22Rv1 (cell line): ENCODE measurements at regions not wholly inside any gene's neighbourhood (a gene's known extent, or its start where the extent isn't known, plus 50 kb on each side); places are given as distances from the start of the nearest gene placed in this dataset.

Experiments
- H3K27ac ChIP-seq: fragments of 450-650 bp; 2 replicates; pipeline ENCODE4 v1.5.1; 2017
- ZFX ChIP-seq: fragments of 450-650 bp; IDR thresholded peaks from 2 replicates; pipeline ENCODE4 v1.6.1; 2017; ENCODE audit warnings: antibody characterized with exemption, borderline replicate concordance
- TF ChIP-seq, protein P1 (sequence below): fragments of 450-650 bp; IDR thresholded peaks from 2 replicates; pipeline ENCODE4 v1.5.1; 2017; ENCODE audit warnings: mild to moderate bottlenecking

DNA sequence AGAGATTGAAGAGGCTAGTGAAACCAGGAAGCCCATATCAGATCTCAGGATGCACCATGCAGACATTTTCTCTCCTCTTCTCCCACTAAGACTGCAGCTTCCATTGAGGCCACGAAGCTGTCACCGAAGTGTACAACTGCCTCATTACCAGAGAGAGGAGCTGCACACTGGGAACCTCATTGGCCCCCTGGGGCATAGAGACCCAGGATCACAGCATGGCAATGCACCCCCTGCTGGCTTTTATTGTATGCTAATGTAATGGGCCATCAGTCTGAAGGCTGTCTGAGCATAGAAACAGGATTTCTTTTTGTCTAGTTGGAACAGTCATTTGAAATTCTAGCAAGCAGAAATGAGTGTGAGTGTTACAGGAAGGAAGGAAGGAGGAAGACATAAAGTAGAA is 861.6 kb upstream of the CELF4 start:
- H3K27ac ChIP-seq: no peak overlapping the region
- TF ChIP-seq ZFX: no peak
- TF ChIP-seq, protein P1, sequence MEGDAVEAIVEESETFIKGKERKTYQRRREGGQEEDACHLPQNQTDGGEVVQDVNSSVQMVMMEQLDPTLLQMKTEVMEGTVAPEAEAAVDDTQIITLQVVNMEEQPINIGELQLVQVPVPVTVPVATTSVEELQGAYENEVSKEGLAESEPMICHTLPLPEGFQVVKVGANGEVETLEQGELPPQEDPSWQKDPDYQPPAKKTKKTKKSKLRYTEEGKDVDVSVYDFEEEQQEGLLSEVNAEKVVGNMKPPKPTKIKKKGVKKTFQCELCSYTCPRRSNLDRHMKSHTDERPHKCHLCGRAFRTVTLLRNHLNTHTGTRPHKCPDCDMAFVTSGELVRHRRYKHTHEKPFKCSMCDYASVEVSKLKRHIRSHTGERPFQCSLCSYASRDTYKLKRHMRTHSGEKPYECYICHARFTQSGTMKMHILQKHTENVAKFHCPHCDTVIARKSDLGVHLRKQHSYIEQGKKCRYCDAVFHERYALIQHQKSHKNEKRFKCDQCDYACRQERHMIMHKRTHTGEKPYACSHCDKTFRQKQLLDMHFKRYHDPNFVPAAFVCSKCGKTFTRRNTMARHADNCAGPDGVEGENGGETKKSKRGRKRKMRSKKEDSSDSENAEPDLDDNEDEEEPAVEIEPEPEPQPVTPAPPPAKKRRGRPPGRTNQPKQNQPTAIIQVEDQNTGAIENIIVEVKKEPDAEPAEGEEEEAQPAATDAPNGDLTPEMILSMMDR: peak; percentile 11; the same call in 1 of the 2 replicates

DNA sequence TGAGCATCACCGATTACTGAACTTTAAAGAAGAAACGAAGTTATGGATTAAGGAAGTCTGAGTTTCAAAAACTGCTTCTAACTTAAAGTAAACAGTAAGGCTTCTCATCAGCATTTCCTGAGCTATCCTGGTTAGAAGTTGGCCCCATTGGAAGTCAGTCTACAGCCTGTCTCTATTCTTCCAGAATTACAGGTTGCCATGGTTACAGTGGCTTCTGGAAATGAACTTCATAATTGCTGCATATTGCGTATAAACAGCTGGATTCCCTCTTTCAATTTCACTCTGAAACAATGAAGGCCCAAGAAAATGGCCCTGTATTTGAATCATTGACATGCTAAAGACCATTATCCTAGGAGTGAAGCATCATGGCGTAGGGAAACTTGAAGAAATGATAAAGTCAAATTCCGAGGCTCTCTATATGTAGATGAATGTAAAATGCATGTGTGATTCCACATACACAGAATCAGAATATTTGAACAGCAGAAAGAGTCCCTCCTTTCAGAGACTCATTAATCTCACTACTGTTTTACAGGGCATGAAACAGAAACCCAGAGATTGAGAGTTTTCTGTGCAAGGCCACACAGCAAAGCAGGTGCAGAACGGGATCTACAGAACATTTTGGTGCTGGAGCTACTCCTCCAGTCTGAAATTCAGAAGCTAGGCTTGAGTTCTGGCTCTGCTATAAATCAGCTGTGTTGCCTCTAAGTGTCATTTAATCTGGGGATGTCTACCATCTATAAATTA is 856.4 kb upstream of the CELF4 start:
- TF ChIP-seq, protein P1: no peak
- TF ChIP-seq ZFX: no peak
- H3K27ac ChIP-seq: no peak overlapping the region

DNA sequence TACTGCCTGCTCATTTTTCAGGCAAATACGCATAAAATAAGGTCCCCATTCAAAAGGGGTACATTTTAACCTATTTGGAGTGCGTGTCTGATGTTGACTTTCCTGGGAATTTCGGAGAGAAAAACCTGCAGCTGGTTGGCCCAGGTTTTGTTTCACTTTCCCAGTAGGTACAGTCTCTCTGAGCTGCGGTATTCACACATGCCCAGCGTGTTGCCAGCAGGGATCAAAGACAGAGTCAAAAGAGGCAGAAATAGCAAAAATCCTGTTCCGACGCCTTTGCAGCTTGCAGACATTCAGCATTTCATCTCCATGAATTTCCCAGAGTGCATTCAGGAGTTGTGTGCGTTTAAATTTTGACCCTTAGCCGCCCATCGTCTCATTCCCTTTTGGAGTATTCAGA is 855.4 kb upstream of the CELF4 start:
- TF ChIP-seq ZFX: no peak
- TF ChIP-seq, protein P1: no peak
- H3K27ac ChIP-seq: no peak overlapping the region

DNA sequence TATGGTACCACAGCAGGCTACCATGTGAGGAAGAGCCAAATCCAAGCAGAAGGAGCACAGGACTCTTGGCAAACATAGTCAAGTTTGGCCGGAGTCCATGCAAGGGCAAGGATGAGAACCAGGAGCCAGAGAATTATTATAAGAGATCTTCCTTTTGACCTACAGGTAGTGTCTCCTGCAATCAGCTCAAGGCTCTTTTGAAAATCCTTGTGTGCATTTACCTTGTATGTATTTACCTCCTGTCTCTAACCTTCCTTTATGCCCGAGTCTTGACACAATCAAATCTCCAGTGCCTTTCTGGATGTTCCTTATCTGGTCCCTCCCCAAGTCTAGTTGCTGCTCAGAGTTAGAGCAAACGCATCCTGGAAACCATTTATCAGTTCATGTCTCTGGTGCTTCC is 855.0 kb upstream of the CELF4 start:
- no peak overlapping the region for H3K27ac ChIP-seq
- TF ChIP-seq ZFX: no peak
- TF ChIP-seq, protein P1: no peak

DNA sequence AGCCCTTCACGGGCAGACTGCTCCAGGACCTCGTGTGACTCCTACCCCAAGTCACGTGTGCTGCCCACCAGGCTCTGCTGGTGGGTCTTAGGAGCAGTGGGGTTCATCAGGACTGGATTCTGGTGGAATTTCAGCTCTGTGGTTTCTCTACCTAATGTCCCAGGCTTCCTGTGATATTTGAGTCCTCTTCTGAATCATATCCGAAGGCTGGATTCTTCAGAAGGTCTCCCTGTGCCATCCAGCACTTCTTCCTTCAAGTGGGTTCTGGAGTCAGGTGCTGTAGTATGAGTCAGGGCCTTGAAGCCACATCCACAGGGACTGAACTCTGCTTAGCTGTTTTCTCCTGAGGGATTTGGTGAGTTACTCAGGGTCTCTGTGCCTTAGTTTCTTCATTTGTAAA is 850.2 kb upstream of the CELF4 start:
- no peak overlapping the region for H3K27ac ChIP-seq
- no peak for TF ChIP-seq ZFX
- TF ChIP-seq, protein P1: no peak

DNA sequence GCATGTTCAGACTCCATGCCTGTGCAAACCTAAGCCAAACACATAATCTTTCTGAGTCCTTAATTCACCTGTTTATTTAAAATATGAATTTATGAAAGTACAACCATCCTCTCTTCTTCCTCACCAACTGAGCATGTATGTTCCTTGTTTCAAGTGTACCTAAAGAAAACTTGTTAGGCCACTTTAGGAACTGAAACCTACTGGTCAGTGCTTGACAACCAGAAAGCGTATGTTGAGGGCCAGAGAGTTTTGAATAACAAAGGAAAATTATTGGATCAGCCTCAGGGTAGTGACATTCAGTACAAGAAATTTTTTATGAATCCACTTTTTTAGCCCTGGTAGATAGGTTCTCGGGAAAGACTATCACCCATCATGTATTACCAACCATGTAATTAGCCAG is 847.6 kb upstream of the CELF4 start:
- no peak for TF ChIP-seq ZFX
- TF ChIP-seq, protein P1: no peak
- H3K27ac ChIP-seq: no peak overlapping the region

DNA sequence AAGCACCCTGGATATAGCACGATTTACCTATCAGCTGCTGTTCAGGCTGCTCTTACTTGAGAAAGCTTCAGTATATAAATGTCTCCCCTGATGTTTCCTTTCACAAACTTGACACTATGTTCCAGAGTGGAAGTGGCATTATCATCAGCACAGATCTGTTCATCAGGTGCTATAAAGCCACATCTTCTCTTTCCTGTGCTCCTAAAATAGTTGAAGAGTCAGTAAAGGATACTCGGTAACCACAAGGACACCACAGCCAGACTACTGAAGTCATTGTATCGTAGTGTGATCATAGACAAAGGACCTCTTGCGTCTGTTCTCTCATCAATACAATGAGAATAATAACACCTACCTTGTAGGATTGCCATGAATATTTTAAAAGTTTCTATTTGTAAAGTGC is 841.0 kb upstream of the CELF4 start:
- TF ChIP-seq ZFX: no peak
- TF ChIP-seq, protein P1: no peak
- H3K27ac ChIP-seq: no peak overlapping the region
